ENCODE measurements at regions not wholly inside any gene's neighbourhood (a gene's known extent, or its start where the extent isn't known, plus 50 kb on each side); places are given as distances from the start of the nearest gene placed in this dataset.

DNA sequence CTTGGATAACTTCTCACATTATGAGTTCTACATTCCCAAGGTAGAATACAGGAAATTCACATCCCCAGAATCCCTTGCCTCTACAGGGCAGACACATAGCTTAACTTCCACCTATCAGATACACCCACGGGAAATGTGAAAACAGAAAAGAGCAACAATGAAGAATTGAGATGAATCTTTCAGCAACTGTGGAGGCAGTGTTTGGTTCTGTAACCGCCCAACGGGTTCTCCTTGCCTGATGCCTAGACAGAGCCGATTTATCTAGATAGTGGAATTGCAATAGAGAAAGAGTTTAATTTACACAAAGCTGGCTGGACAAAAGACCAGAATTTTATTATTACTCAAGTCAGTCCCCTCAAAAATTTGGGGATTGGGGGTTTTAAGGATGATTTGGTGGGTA is 138.8 kb downstream of the MTPAP start:
- H3K27me3 Mint-ChIP-seq (ENCODE audit: insufficient read depth, unreplicated experiment): no peaks in the 10 kb centered on the region
- H3K4me1 Mint-ChIP-seq (ENCODE audit: insufficient read depth, unreplicated experiment): no peaks in the 10 kb centered on the region
- H3K36me3 Mint-ChIP-seq (ENCODE audit: insufficient read depth, unreplicated experiment): peaks cover 6% of the 10 kb centered on the region
- H3K9me3 Mint-ChIP-seq (ENCODE audit: unreplicated experiment): no peaks in the 10 kb centered on the region
- no peak overlapping the region for H3K27ac Mint-ChIP-seq (ENCODE audit: low read depth, unreplicated experiment)
- intact Hi-C loops (cut with micrococcal nuclease): no loop called here
- no peak for DNase-seq (ENCODE audit: unreplicated experiment)
- POLR2A ChIA-PET: no interaction called here
- no peak overlapping the region for H3K4me3 Mint-ChIP-seq (ENCODE audit: unreplicated experiment)
- TF ChIP-seq, protein P1, sequence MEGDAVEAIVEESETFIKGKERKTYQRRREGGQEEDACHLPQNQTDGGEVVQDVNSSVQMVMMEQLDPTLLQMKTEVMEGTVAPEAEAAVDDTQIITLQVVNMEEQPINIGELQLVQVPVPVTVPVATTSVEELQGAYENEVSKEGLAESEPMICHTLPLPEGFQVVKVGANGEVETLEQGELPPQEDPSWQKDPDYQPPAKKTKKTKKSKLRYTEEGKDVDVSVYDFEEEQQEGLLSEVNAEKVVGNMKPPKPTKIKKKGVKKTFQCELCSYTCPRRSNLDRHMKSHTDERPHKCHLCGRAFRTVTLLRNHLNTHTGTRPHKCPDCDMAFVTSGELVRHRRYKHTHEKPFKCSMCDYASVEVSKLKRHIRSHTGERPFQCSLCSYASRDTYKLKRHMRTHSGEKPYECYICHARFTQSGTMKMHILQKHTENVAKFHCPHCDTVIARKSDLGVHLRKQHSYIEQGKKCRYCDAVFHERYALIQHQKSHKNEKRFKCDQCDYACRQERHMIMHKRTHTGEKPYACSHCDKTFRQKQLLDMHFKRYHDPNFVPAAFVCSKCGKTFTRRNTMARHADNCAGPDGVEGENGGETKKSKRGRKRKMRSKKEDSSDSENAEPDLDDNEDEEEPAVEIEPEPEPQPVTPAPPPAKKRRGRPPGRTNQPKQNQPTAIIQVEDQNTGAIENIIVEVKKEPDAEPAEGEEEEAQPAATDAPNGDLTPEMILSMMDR (IDR thresholded peaks at IDR 0.05; ENCODE audit: unreplicated experiment): no peak
- CTCF ChIA-PET: no interaction called here
- no TSS peak for BruUV-seq (replicated peaks)

GRCh38 chr10:30208330-30208729 is 140.7 kb downstream of the MTPAP start:
- CTCF ChIA-PET: interaction anchor here (1.2 kb wide), 1 partner anchor 10 kb away, joined by 5 read pairs; no protein-coding TSS in a partner anchor
- H3K27me3 Mint-ChIP-seq (ENCODE audit: insufficient read depth, unreplicated experiment): no peaks in the 10 kb centered on the region
- no peak overlapping the region for H3K4me3 Mint-ChIP-seq (ENCODE audit: unreplicated experiment)
- intact Hi-C loops (cut with micrococcal nuclease): no loop called here
- BruUV-seq (replicated peaks): no TSS peak
- TF ChIP-seq, protein P1 (IDR thresholded peaks at IDR 0.05; ENCODE audit: unreplicated experiment): no peak
- no peak overlapping the region for H3K27ac Mint-ChIP-seq (ENCODE audit: low read depth, unreplicated experiment)
- DNase-seq (ENCODE audit: unreplicated experiment): no peak
- peaks cover 6% of the 10 kb centered on the region for H3K36me3 Mint-ChIP-seq (ENCODE audit: insufficient read depth, unreplicated experiment)
- POLR2A ChIA-PET: interaction anchor here (0.5 kb wide), 1 partner anchor 35 kb away, joined by 3 read pairs; no protein-coding TSS in a partner anchor
- no peaks in the 10 kb centered on the region for H3K4me1 Mint-ChIP-seq (ENCODE audit: insufficient read depth, unreplicated experiment)
- no peaks in the 10 kb centered on the region for H3K9me3 Mint-ChIP-seq (ENCODE audit: unreplicated experiment)

DNA sequence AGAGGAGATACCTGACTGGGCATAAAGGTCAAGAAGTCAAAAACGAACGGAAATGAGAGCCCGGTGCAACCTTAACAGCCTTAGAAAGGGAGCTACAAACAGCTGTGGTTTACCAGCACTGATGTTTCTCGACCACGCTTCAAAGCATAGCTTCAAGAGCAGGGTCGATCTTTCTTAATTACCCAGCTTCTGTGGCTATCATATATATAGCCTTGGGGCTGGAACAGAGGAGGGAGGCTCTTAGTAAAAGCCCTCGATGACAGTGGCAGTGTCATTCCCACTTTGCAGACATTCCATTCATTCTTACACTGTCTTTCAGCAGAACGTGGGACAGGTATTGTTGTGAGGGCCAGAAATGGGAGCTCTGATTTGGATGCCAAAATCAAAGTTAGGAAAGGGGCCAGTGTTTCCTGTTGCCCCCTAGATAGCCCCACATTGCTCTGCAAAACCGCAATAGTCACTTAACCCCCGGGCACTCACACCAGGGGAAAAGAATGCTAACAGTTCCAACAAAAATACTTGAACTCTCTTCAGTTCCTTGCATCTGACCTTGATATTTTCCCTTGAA is 141.5 kb downstream of the MTPAP start:
- Mint-ChIP-seq H3K4me1 (ENCODE audit: insufficient read depth, unreplicated experiment) (no peaks in the 10 kb centered on the region), H3K36me3 (ENCODE audit: insufficient read depth, unreplicated experiment) (peaks cover 6% of the 10 kb centered on the region), H3K4me3 (ENCODE audit: unreplicated experiment) (no peak overlapping the region), H3K27ac (ENCODE audit: low read depth, unreplicated experiment) (no peak overlapping the region), H3K9me3 (ENCODE audit: unreplicated experiment) (no peaks in the 10 kb centered on the region), H3K27me3 (ENCODE audit: insufficient read depth, unreplicated experiment) (no peaks in the 10 kb centered on the region)
- POLR2A ChIA-PET: interaction anchor here (0.5 kb wide), 1 partner anchor 36 kb away, joined by 3 read pairs; no protein-coding TSS in a partner anchor
- intact Hi-C loops (cut with micrococcal nuclease): no loop called here
- no TSS peak for BruUV-seq (replicated peaks)
- no peak for DNase-seq (ENCODE audit: unreplicated experiment)
- CTCF ChIA-PET: interaction anchor here (0.6 kb wide), 1 partner anchor 54 kb away, joined by 4 read pairs; no protein-coding TSS in a partner anchor
- TF ChIP-seq, protein P1 (IDR thresholded peaks at IDR 0.05; ENCODE audit: unreplicated experiment): no peak

DNA sequence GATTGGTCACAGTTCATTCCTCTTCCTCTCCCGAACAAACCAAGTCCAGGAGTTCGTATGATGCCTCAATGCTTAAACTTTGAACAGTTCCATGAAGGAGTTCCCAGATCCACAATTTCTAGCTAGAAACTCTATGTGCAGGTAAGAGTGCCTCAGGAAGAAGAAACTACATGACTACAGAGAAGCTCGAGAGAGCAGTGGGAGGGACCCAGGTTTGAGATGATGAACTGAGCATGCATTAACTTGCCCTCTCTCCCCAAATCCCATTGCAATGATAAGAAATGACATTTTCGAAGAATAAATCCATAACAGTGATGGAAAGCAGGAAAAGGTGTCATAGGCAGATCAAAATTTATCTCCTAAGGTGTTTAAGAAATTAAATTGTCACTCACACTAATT is 140.6 kb upstream of the JCAD start:
- CTCF ChIA-PET: interaction anchor here (1.5 kb wide), 1 partner anchor 198 kb away, joined by 6 read pairs; no protein-coding TSS in a partner anchor
- H3K4me3 Mint-ChIP-seq (ENCODE audit: unreplicated experiment): no peak overlapping the region
- no TSS peak for BruUV-seq (replicated peaks)
- no peaks in the 10 kb centered on the region for H3K36me3 Mint-ChIP-seq (ENCODE audit: insufficient read depth, unreplicated experiment)
- DNase-seq (ENCODE audit: unreplicated experiment): no peak
- H3K27ac Mint-ChIP-seq (ENCODE audit: low read depth, unreplicated experiment): no peak overlapping the region
- POLR2A ChIA-PET: no interaction called here
- peaks cover 15% of the 10 kb centered on the region for H3K27me3 Mint-ChIP-seq (ENCODE audit: insufficient read depth, unreplicated experiment)
- TF ChIP-seq, protein P1 (IDR thresholded peaks at IDR 0.05; ENCODE audit: unreplicated experiment): no peak
- intact Hi-C loops (cut with micrococcal nuclease): no loop called here
- H3K4me1 Mint-ChIP-seq (ENCODE audit: insufficient read depth, unreplicated experiment): no peaks in the 10 kb centered on the region
- no peaks in the 10 kb centered on the region for H3K9me3 Mint-ChIP-seq (ENCODE audit: unreplicated experiment)

All from MCF 10A (cell line).